H7 (cell line): ENCODE measurements at regions not wholly inside any gene's neighbourhood (a gene's known extent, or its start where the extent isn't known, plus 50 kb on each side); places are given as distances from the start of the nearest gene placed in this dataset.

ENCODE experiments used
- DNase-seq: peaks from one replicate; pipeline ENCODE4 v3.0.0; 2012
- H3K27me3 ChIP-seq: 2 replicates; pipeline ENCODE4 v1.6.0; 2011; ENCODE audit warnings: mild to moderate bottlenecking, low read length; ENCODE audit not compliant: control insufficient read depth, insufficient read depth
- H3K36me3 ChIP-seq: replicated peaks from 2 replicates; pipeline ENCODE4 v1.5.1; 2011; ENCODE audit warnings: low read length; ENCODE audit not compliant: control insufficient read depth, insufficient read depth
- H3K4me3 ChIP-seq: 2 replicates; pipeline ENCODE4 v1.5.1; 2011; ENCODE audit warnings: low read depth, mild to moderate bottlenecking, control low read depth, low read length, moderate library complexity; ENCODE audit not compliant: insufficient read depth

DNA sequence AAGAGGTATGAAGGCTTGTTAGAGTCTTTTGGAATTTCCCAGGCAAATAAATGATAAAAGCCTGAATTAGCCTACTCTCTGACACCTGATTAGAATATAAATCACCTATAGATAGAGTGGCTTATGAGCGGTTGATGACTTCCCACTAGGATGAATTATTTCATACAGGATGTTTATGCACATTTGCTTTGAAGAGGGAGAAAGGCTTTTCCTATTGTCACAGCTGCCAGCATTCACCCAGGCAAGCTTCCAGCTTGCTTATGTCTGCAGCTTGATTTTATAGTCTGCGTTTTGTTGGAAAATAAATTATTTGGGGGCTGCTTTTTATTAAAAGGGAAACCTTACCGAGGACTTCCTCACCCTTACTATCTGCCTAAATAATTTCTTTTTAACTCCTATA, 51.3 kb upstream of the EIF2S2 start:
- Histone ChIP-seq H3K27me3 (no peaks in the 10 kb centered on the region), H3K4me3 (no peak overlapping the region), H3K36me3 (no peaks in the 10 kb centered on the region)
- DNase-seq = no peak

DNA sequence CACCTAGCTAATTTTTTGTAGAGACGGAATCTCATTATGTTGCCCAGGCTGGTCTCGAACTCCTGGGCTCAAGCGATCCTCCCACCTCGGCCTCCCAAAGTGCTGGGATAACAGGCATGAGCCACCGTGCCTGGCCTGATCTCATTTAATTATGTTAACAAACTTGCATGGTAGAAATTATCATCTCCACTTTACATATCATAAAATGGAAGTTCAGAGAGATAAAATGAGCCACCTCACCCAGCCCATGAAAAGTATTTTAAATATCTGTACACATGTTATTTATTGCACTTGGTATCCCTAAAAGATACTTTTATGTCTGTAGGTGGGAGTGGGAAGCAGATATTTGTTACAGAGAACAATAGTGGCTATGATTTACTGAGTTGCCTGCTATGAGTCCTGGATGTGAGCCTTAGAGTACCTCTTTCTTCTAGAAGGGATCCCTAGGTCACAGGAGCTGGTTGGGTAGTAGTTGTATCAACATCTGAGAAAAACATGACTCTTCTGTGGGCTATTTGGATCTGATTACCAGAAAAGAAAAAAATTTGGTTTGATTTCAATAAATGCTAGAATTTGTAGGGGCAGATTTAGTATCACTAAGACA, 52.4 kb upstream of the EIF2S2 start:
- no peak overlapping the region for H3K4me3 ChIP-seq
- H3K27me3 ChIP-seq = no peaks in the 10 kb centered on the region
- no peaks in the 10 kb centered on the region for H3K36me3 ChIP-seq
- DNase-seq = no peak

DNA sequence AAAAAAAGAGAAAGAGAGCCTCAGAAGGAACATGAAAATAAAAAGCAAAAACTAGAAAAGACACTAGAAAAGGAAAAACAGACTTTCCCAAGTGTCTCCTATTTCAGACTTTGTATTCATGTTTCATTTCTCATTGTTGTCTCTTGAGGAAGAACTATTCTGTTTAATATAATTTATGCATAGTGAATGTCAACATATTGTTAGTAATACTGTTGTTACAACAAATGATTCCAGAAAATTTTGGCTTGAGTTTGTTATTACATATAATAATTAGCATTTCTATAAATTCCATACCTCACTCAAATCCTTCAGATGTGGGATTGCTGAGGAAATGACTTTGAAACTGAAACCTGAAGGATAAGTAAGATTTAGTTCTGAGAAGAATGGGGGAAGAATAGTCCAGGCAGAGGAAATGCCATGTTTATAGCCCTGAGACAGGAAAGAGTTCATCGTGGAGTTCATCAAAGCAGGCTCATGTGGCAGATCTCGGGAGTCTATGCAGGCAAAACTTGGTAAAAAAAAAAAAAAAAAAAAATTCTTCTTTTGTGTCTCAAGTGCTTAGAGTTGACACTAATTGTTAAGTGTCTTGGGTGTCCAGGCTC, 53.1 kb upstream of the EIF2S2 start:
- no peaks in the 10 kb centered on the region for H3K36me3 ChIP-seq
- H3K4me3 ChIP-seq = no peak overlapping the region
- H3K27me3 ChIP-seq = no peaks in the 10 kb centered on the region
- no peak for DNase-seq

DNA sequence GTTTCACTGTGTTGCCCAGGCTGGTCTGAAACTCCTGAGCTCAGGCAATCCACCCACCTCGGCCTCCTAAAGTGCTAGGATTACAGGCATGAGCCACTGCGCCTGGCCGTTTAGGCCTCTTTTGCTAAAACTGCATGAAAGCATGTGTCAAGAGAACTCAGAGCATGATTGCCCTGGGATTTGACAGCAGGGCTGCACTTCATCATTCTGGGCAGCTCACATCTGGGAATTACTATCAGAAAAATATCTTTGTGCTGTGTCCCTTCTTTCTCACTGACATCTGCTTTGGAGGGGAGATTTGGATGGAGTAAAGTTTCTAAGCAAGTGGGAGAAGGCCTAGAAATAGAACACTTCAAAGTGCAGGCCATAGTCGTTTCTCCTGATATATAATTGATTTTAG, 59.6 kb upstream of the EIF2S2 start:
- H3K36me3 ChIP-seq = no peaks in the 10 kb centered on the region
- DNase-seq = no peak
- H3K4me3 ChIP-seq = no peak overlapping the region
- H3K27me3 ChIP-seq = no peaks in the 10 kb centered on the region

DNA sequence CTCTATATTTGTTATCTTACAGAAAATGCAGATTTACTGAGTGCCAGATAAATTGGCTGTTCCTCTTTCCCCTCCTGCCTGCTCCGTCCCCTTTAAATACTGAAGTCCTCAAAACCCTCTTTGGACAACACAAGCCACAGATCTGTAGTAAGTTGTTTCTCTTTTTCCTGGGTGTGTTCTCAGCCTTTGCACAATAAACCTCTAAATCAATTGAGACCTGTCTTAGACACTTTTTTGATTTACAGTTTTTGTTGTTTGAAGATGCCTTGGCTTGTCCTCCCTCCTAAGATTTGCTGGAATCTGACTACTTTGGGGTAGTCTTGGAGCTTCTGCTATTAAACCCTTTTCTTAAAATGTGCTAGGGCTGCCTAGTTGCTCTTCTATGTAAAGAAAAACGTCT, 60.9 kb upstream of the EIF2S2 start:
- Histone ChIP-seq H3K36me3 (no peaks in the 10 kb centered on the region), H3K4me3 (no peak overlapping the region), H3K27me3 (no peaks in the 10 kb centered on the region)
- DNase-seq = no peak

DNA sequence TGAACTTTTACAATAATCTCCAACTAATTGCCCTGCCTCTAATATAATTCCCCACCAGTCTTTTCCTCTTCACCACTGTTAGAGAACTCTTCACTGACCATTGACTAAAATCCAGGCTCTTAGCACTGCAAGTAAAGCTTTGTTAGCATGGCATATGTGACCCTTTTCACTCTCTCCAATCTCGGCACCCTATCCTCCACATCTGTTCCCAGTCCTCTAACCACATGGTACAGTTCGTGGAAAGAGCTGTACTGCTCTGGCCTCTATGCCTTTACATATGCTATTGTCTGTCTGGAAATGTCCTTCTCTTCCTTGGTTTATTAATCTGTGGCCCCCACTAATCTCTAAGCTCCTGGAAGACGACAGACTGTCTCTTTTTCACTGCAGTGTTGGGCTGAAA, 63.0 kb upstream of the EIF2S2 start:
- no peaks in the 10 kb centered on the region for H3K27me3 ChIP-seq
- DNase-seq = no peak
- H3K36me3 ChIP-seq = no peaks in the 10 kb centered on the region
- H3K4me3 ChIP-seq = no peak overlapping the region

DNA sequence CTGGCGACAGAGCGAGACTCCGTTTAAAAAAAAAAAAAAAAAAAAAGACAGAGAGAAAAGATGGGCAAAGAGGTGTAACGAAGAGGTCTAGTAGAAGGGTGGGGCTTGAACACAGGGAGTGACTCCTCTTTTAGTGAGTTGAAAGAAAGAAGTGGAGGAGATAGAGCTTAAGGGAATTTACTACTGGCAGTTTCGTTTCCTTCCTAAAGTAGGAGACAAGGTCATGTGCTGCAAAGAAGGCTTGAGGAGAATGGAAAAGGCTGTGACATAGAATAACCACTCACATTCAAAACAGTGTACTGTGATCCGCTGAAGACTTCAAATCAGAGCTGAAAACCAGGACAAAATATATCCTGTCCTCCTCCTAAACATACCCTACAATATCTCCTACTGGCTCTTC, 63.8 kb upstream of the EIF2S2 start:
- Histone ChIP-seq H3K4me3 (no peak overlapping the region), H3K27me3 (no peaks in the 10 kb centered on the region), H3K36me3 (no peaks in the 10 kb centered on the region)
- DNase-seq = no peak

DNA sequence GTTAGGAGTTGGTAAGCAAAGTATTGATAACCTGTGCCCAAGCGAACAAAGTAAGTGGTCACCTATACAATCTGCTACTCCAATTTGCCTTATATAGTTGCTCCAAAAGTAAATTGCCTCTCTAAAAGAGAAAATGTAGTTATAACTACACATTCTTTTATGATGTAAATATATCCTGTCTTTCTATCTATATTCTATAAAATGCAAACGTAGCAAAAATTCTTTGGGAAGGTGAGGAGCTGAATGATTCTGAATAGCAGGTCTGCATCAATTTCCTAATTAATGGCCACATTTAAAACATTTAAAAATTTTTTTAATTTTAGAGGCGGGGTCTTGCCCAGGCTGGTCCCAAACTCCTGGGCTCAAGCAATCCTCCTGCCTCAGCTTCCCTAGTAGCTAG, 64.2 kb upstream of the ASIP start:
- no peak for DNase-seq

DNA sequence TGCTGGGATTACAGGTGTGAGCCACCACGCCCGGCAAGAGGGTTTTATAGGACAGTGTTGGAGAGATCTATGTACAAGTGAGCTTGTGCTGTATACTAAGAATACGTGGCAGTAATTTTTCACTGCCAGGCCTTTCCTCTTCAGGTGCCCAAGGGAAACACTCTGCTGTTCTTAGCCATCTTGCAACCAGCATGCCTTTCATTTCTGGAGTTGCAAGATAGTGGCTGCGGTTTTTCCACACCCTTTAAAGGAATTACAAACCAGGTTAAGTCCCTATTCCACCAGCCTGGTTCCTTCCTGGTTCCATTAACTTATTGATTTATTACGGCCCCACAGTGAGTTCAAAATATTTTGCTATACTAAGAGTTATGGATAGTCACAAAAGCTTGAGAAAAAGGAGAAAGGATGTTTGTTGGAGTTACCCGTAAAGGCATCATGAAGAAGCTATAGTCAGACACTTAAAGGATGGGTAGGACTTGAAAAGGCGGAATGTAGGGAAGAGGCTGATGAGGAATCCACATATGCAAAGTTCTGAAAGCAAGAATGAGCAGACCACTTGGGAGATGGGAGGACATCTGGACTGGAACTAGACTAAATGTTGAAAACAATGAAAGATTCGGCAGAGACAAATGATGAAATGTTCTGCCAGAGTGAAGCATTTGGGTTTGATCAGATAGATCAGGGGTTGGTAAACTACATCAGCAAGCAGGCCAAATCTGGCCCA, 61.4 kb upstream of the ASIP start:
- no peaks in the 10 kb centered on the region for H3K27me3 ChIP-seq

More for the DNA sequence above, 64.2 kb upstream of the ASIP start:
- Histone ChIP-seq H3K4me3 (no peak overlapping the region), H3K27me3 (no peaks in the 10 kb centered on the region), H3K36me3 (no peaks in the 10 kb centered on the region)

DNA sequence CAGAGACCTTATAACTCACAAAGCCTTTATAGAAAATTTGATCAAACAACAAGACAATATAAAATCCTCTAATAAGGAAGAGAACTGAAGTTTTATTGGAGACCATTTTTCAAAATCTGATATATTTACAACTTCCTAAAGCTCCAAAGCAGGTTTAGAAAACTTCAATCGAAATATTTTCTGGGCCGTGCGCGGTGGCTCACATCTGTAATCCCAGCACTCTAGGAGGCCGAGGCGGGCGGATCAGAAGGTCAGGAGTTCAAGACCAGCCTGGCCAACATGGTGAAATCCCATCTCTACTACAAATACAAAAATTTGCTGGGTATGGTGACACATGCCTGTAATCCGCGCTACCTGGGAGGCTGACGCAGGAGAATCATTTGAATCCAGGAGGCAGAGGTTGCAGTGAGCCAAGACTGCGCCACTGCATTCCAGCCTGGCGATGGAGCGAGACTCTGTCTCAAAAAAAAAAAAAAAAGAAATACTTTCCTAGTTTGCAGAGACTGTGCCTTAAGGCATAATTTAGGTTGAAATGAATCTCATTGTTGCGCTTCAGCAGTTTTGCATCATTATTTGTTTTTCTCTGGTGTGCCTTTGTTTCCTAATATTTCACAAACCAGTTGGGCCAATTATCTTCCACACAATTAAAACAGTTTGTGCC, 60.6 kb upstream of the ASIP start:
- no peaks in the 10 kb centered on the region for H3K27me3 ChIP-seq
- H3K4me3 ChIP-seq = no peak overlapping the region
- DNase-seq = no peak
- no peaks in the 10 kb centered on the region for H3K36me3 ChIP-seq

More for the DNA sequence above, 61.4 kb upstream of the ASIP start:
- H3K36me3 ChIP-seq = no peaks in the 10 kb centered on the region
- DNase-seq = no peak
- no peak overlapping the region for H3K4me3 ChIP-seq

DNA sequence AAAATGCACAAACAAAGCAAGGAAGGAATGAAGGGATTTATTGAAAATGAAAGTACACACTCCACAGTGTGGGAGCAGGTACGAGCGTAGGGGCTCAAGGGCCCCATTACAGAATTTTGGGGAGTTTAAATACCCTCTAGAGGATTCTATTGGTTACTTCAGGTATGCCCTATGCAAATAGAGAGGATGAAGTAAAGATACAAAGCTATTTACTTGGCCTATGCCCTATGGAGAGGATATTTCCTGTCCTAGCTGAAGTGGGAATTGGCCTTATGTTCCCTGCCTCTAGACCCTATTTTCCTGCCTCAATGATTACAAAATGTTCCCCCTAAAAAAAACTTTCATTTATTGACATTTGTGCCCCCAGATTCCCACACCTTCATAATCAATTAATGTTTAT, 59.7 kb upstream of the ASIP start:
- Histone ChIP-seq H3K36me3 (no peaks in the 10 kb centered on the region), H3K4me3 (no peak overlapping the region), H3K27me3 (no peaks in the 10 kb centered on the region)
- no peak for DNase-seq

DNA sequence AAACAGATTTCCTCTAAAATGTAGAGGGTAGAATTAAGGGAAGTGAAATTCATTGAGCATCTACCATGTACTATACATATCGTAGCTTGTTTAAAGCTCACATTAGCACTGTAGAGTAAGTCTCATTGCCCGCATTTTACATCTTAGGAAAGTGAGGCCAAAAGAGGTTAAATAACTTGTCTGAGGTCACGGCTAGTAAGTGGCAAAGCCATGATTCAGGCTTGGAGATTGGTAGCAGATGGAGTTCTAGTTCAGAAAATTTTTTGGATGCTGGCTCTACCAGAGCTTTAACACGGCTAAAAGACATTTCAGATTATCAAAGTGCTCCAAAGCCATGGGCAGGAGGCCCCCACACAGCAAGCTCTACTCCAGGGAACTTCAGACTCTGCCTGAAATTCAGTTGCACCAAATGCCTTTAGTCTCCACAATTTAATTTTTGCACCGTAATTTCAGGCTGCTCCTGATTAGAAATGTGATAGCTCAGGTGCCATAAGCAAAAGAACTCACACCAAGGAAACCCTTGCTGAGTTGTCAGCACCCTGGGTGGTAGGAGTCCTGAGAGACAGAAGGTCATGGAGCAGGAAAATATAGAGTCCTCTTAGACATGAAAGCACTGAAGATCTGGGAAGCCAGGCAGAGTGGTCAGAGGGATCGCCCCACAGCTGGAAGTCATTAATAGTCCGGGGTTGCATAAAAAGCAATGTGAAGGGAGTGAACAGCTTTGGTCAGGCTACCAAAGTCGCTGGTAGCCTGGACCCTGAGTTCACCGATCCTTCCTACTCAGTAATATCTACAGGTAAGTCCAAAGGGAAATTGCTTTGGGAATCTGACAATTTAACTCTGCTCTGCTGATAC, 55.2 kb upstream of the ASIP start:
- H3K27me3 ChIP-seq = no peaks in the 10 kb centered on the region
- H3K4me3 ChIP-seq = no peak overlapping the region
- H3K36me3 ChIP-seq = no peaks in the 10 kb centered on the region
- no peak for DNase-seq

DNA sequence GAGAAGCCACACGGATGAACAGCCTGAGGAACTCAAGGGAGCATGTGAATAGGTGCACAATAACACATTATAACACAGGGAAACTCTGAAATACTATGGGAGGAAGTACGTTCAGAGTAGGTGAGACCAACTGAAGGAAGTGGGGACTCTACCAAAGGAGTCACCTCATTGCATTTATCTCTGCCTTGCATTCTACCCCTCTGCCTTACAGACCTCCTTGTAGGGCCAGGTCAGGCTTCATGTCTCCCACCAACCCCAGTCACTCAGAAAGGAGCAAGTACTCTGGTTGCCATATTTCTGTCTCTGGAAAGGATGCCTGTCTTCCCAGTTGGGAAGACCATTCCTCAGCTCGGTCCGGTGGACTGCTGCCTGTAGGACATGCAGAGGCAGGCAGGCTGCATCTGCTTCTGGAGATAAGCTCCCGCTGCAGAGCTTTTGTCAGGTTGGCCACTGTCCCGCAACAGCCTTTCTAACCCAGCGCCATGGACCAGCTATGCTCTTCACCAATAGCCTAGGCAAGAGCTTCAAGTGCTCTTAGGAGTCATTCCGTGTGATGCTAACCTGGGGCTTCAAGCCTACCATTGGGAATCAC, 51.6 kb upstream of the ASIP start:
- DNase-seq = no peak
- H3K36me3 ChIP-seq = no peaks in the 10 kb centered on the region
- H3K4me3 ChIP-seq = no peak overlapping the region

DNA sequence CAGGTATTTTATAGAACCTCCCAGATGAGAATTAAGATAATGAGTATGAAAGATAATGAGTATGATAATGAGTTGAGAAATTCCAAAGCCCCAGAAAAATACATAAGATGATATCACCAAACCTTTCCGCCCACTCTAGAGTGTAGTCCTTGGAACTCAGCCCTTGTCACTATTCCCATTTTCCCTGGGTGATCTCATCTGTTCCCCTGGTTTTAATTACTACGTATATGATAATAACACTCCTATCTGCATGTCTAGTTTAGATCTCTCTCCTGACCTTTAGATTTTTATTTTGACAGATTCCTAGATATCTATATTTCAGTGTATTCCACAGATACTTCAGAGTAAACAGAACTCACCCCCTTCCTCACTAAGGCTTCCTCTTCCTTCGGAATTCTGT, 51.0 kb upstream of the ASIP start:
- H3K4me3 ChIP-seq = no peak overlapping the region
- no peaks in the 10 kb centered on the region for H3K27me3 ChIP-seq
- no peaks in the 10 kb centered on the region for H3K36me3 ChIP-seq
- DNase-seq = no peak

More for the DNA sequence above, 51.6 kb upstream of the ASIP start:
- H3K27me3 ChIP-seq = no peaks in the 10 kb centered on the region
